Gastroesophageal sphincter (tissue), 3 donors: ENCODE measurements at regions not wholly inside any gene's neighbourhood (a gene's known extent, or its start where the extent isn't known, plus 50 kb on each side); places are given as distances from the start of the nearest gene placed in this dataset.

ENCODE experiments used
- EP300 ChIP-seq: sonication (generic); formaldehyde crosslinking; IDR thresholded peaks from one replicate; pipeline ENCODE4 v1.6.1; 2017; ENCODE audit warnings: antibody characterized with exemption, mild to moderate bottlenecking
- POLR2A ChIP-seq, 2 donors: fragments of 450-650 bp; IDR thresholded peaks; one replicate each; pipeline ENCODE4 v1.6.1; 2017; ENCODE audit warnings: antibody characterized with exemption in 2 of 2, mild to moderate bottlenecking in 2 of 2, moderate library complexity in 1 of 2
- TF ChIP-seq, protein P1 (sequence below), 4 experiments: fragments of 200-600 bp in 2 of 4; fragments of 450-650 bp in 2 of 4; sonication (generic) in 1 of 4; IDR thresholded peaks; one replicate each; pipeline ENCODE4 v1.5.1; 2017 to 2019; ENCODE audit warnings: antibody characterized with exemption in 4 of 4, mild to moderate bottlenecking in 2 of 4, moderate library complexity in 2 of 4

GRCh38 chr4:4759232-4759631, 100.2 kb upstream of the MSX1 start:
- TF ChIP-seq, protein P1, sequence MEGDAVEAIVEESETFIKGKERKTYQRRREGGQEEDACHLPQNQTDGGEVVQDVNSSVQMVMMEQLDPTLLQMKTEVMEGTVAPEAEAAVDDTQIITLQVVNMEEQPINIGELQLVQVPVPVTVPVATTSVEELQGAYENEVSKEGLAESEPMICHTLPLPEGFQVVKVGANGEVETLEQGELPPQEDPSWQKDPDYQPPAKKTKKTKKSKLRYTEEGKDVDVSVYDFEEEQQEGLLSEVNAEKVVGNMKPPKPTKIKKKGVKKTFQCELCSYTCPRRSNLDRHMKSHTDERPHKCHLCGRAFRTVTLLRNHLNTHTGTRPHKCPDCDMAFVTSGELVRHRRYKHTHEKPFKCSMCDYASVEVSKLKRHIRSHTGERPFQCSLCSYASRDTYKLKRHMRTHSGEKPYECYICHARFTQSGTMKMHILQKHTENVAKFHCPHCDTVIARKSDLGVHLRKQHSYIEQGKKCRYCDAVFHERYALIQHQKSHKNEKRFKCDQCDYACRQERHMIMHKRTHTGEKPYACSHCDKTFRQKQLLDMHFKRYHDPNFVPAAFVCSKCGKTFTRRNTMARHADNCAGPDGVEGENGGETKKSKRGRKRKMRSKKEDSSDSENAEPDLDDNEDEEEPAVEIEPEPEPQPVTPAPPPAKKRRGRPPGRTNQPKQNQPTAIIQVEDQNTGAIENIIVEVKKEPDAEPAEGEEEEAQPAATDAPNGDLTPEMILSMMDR (IDR thresholded peaks at IDR 0.05) = no peak
- no peak for TF ChIP-seq POLR2A (IDR thresholded peaks at IDR 0.05)
- TF ChIP-seq EP300 = no peak
